HEK293T (cell line): ENCODE measurements at regions not wholly inside any gene's neighbourhood (a gene's known extent, or its start where the extent isn't known, plus 50 kb on each side); places are given as distances from the start of the nearest gene placed in this dataset.

ENCODE experiments used
- CTCF ChIA-PET: fragments of 350-600 bp; formaldehyde crosslinking; extraction: SDS; loops from one replicate; lab custom pipeline; 2021; ENCODE audit warnings: antibody characterized with exemption, inconsistent platforms; lab: Yijun Ruan, JAX
- POLR2A ChIA-PET: fragments of 350-600 bp; formaldehyde crosslinking; extraction: SDS; loops from one replicate; lab custom pipeline; 2020; ENCODE audit warnings: antibody characterized with exemption, inconsistent platforms; lab: Yijun Ruan, JAX
- DNase-seq: peaks from one replicate; pipeline ENCODE4 v3.0.0; 2012; ENCODE audit warnings: mixed read lengths; ENCODE audit errors: extremely low spot score
- ARNT ChIP-seq: fragments of 450-650 bp; IDR thresholded peaks from 2 replicates; pipeline ENCODE4 v1.6.1; 2017; ENCODE audit warnings: mild to moderate bottlenecking
- BHLHE40 ChIP-seq: fragments of 450-650 bp; IDR thresholded peaks from 2 replicates; pipeline ENCODE4 v1.6.1; 2016; ENCODE audit warnings: mild to moderate bottlenecking, moderate library complexity, borderline replicate concordance
- CTBP1 ChIP-seq: fragments of 450-650 bp; IDR thresholded peaks from 2 replicates; pipeline ENCODE4 v1.6.1; 2016; ENCODE audit warnings: borderline replicate concordance
- ELF4 ChIP-seq: fragments of 450-650 bp; IDR thresholded peaks from 2 replicates; pipeline ENCODE4 v1.6.1; 2017; ENCODE audit warnings: antibody characterized with exemption
- FOXA1 ChIP-seq: fragments of 450-650 bp; IDR thresholded peaks from 2 replicates; pipeline ENCODE4 v1.6.1; 2016; ENCODE audit warnings: mild to moderate bottlenecking
- FOXK2 ChIP-seq: fragments of 450-650 bp; IDR thresholded peaks from 2 replicates; pipeline ENCODE4 v1.6.1; 2016; ENCODE audit warnings: mild to moderate bottlenecking
- FOXM1 ChIP-seq: fragments of 450-650 bp; IDR thresholded peaks from 2 replicates; pipeline ENCODE4 v1.6.1; 2017; ENCODE audit warnings: mild to moderate bottlenecking, borderline replicate concordance
- HDGF ChIP-seq: fragments of 450-650 bp; IDR thresholded peaks from 2 replicates; pipeline ENCODE4 v1.6.1; 2017; ENCODE audit warnings: antibody characterized with exemption, borderline replicate concordance
- L3MBTL2 ChIP-seq: fragments of 450-650 bp; conservative IDR thresholded peaks from 2 replicates; pipeline ENCODE4 v1.6.1; 2016; ENCODE audit warnings: mild to moderate bottlenecking
- LEF1 ChIP-seq: fragments of 450-650 bp; IDR thresholded peaks from 2 replicates; pipeline ENCODE4 v1.6.1; 2017; ENCODE audit warnings: mild to moderate bottlenecking, borderline replicate concordance
- NFRKB ChIP-seq: fragments of 450-650 bp; IDR thresholded peaks from 2 replicates; pipeline ENCODE4 v1.6.1; 2016; ENCODE audit warnings: mild to moderate bottlenecking, moderate library complexity
- PKNOX1 ChIP-seq: fragments of 450-650 bp; IDR thresholded peaks from 2 replicates; pipeline ENCODE4 v1.6.1; 2016
- SP1 ChIP-seq: fragments of 450-650 bp; IDR thresholded peaks from 2 replicates; pipeline ENCODE4 v1.6.1; 2017
- SUZ12 ChIP-seq: fragments of 450-650 bp; IDR thresholded peaks from 2 replicates; pipeline ENCODE4 v1.6.1; 2016; ENCODE audit warnings: mild to moderate bottlenecking
- TARDBP ChIP-seq: fragments of 450-650 bp; IDR thresholded peaks from 2 replicates; pipeline ENCODE4 v1.6.1; 2016
- ZNF384 ChIP-seq: fragments of 450-650 bp; IDR thresholded peaks from 2 replicates; pipeline ENCODE4 v1.6.1; 2016

GRCh38 chr2:5923957-5924945 is 232.1 kb downstream of the SOX11 start:
- POLR2A ChIA-PET = no interaction called here
- CTCF ChIA-PET = interaction anchor here (0.6 kb wide), 1 partner anchor 361 kb away, joined by 3 read pairs; no protein-coding TSS in a partner anchor
- TF ChIP-seq FOXK2 (no peak), SUZ12 (no peak), ARNT (no peak), FOXM1 (no peak), BHLHE40 (no peak), SP1 (no peak), LEF1 (no peak), CTBP1 (no peak), ELF4 (no peak), PKNOX1 (no peak), ZNF384 (no peak), FOXA1 (no peak), L3MBTL2 (no peak), HDGF (no peak)
- no peak for DNase-seq

DNA sequence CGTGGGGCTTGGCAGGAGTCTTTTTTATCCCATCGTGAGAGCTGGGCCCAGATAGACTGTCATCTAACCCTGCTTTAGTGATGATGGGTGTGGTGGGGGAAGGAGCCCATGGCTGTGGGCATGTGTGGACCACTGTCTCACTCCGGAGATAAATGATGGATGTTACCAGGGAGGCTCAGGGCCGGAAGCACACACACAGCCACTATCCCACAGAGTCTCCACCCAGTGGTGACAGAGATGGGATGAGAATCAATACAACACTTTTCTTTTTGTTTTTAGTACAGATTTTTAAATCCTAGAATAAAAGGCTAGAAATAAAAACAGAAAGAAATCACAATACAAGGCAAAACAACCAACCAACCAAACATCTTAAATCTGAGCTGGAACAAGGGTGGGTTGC is 233.4 kb downstream of the SOX11 start:
- DNase-seq = no peak
- ChIA-PET CTCF (no interaction called here), POLR2A (no interaction called here)
- no peak for TF ChIP-seq ARNT
- TF ChIP-seq CTBP1 = no peak
- TF ChIP-seq PKNOX1 = no peak
- TF ChIP-seq LEF1 = no peak
- TF ChIP-seq FOXK2 = no peak
- TF ChIP-seq L3MBTL2 = no peak
- TF ChIP-seq HDGF = no peak
- TF ChIP-seq NFRKB = no peak
- TF ChIP-seq BHLHE40 = no peak
- TF ChIP-seq ZNF384 = no peak
- no peak for TF ChIP-seq TARDBP
- TF ChIP-seq FOXA1 = no peak
- TF ChIP-seq SUZ12 = no peak
- TF ChIP-seq FOXM1 = no peak

DNA sequence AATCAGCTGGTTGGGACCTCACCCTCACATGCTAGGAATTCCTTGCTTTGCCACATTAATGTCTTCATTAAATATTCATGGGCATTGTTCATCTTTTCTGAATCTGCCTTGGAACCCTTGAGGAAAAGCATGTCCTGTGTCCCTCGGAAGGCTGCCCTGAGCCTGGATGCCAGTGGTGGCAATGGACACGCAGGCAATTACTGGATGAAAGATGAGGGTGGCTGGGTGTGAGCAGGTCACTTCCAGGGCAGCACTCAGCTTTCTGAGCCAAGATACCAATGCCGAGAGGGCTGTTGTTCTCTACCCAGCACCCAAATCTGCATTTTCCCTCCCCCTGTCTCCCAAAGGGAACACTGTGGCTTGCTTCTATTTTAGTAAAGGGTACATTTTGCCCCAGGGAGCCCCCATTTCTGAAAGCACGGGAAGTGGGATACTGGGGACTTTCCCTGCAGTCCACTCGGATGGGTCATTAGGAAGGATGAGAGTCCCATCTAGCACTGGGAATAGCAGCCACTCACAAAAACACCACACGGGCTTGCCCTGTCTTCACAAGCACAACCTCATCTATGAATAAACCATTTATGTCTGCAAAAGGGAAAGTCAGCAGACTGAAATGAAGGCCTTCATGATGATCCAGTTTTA is 234.8 kb downstream of the SOX11 start:
- POLR2A ChIA-PET = no interaction called here
- TF ChIP-seq SUZ12 = no peak
- no peak for TF ChIP-seq CTBP1
- no peak for TF ChIP-seq L3MBTL2
- no peak for TF ChIP-seq LEF1
- no peak for TF ChIP-seq PKNOX1
- TF ChIP-seq FOXM1 = no peak
- TF ChIP-seq ZNF384 = no peak
- no peak for TF ChIP-seq BHLHE40
- TF ChIP-seq TARDBP = no peak
- TF ChIP-seq NFRKB = no peak
- TF ChIP-seq SP1 = no peak
- TF ChIP-seq ELF4 = no peak
- TF ChIP-seq FOXA1 = no peak
- no peak for TF ChIP-seq ARNT
- TF ChIP-seq FOXK2 = no peak
- no peak for TF ChIP-seq HDGF
- CTCF ChIA-PET = no interaction called here
- no peak for DNase-seq

DNA sequence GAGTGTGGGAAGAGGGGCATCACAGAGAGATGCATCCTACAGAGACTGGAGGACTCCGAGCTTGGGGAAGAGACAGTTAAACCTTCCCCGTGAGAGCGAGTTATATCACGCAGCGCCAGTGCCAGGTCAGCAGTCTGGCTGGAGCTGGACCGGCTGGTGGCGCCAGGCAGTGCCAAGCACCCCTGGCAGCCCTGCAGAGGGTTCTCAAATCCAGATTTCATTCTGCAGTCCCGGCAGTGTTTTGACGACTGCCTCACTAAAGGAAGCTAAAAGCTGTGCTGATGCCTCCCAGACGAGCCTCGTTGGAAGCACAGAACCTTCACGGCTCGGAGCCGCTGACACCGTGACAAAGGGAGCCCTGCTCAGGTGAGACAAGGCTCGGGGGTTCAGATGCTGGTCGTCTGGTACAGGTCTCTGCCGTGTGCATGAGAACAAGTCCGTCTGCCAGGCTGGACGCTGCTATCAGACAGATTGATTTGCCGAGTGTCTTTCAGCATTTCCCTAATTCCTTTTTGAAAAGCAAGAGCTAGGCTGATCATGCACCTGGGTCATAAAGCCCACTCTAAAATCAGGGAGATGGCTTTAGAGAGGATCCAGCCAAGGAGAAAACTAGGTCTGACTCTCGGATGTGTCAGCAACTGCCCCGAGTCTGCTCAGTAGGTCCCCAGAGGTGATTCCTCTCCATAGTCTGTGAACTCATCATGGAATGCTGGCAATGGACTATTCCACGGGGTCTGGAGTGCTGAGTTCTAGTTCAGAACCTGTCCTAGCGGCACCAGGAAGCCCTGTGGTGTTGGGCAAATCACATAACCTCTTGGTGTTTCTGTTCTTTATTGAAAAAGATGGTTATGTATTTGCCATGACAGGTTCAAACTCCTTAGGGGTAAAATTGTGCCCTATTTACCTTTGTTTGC is 240.6 kb downstream of the SOX11 start:
- ChIA-PET POLR2A (no interaction called here), CTCF (no interaction called here)
- no peak for TF ChIP-seq PKNOX1
- TF ChIP-seq SUZ12 = no peak
- no peak for TF ChIP-seq LEF1
- no peak for TF ChIP-seq FOXA1
- no peak for TF ChIP-seq HDGF
- no peak for TF ChIP-seq SP1
- TF ChIP-seq ZNF384 = no peak
- no peak for TF ChIP-seq FOXK2
- TF ChIP-seq TARDBP = no peak
- no peak for TF ChIP-seq FOXM1
- no peak for TF ChIP-seq ARNT
- TF ChIP-seq L3MBTL2 = no peak
- no peak for TF ChIP-seq ELF4
- no peak for TF ChIP-seq NFRKB
- TF ChIP-seq BHLHE40 = no peak
- TF ChIP-seq CTBP1 = no peak
- DNase-seq = no peak
